Adrenal gland (tissue), 5 donors: ENCODE measurements at regions not wholly inside any gene's neighbourhood (a gene's known extent, or its start where the extent isn't known, plus 50 kb on each side); places are given as distances from the start of the nearest gene placed in this dataset.

Experiments used
- POLR2A ChIP-seq, 2 donors: fragments of 450-650 bp; IDR thresholded peaks; one replicate each; pipeline ENCODE4 v1.6.1; 2017; ENCODE audit warnings: antibody characterized with exemption in 2 of 2, mild to moderate bottlenecking in 2 of 2, moderate library complexity in 1 of 2
- TF ChIP-seq, protein P1 (sequence below), 6 experiments: fragments of 450-650 bp in 4 of 6; fragments of 200-600 bp in 2 of 6; sonication (generic) in 1 of 6; IDR thresholded peaks; 1 replicate in 5 of 6; 2 replicates in 1 of 6; pipeline versions ENCODE4 v1.5.1 to v1.8.0; 2016 to 2021; ENCODE audit warnings: antibody characterized with exemption in 6 of 6, mild to moderate bottlenecking in 2 of 6, moderate library complexity in 1 of 6
- donor health status: DM: no; HTN: no; CAD: no.

- TF ChIP-seq, protein P1, sequence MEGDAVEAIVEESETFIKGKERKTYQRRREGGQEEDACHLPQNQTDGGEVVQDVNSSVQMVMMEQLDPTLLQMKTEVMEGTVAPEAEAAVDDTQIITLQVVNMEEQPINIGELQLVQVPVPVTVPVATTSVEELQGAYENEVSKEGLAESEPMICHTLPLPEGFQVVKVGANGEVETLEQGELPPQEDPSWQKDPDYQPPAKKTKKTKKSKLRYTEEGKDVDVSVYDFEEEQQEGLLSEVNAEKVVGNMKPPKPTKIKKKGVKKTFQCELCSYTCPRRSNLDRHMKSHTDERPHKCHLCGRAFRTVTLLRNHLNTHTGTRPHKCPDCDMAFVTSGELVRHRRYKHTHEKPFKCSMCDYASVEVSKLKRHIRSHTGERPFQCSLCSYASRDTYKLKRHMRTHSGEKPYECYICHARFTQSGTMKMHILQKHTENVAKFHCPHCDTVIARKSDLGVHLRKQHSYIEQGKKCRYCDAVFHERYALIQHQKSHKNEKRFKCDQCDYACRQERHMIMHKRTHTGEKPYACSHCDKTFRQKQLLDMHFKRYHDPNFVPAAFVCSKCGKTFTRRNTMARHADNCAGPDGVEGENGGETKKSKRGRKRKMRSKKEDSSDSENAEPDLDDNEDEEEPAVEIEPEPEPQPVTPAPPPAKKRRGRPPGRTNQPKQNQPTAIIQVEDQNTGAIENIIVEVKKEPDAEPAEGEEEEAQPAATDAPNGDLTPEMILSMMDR (IDR thresholded peaks at IDR 0.05), result no peak
- no peak for TF ChIP-seq POLR2A (IDR thresholded peaks at IDR 0.05)
Measured at GRCh38 chr15:26201177-26201858, 338.2 kb upstream of the ATP10A start.
